ENCODE measurements at regions not wholly inside any gene's neighbourhood (a gene's known extent, or its start where the extent isn't known, plus 50 kb on each side); places are given as distances from the start of the nearest gene placed in this dataset.

- TF ChIP-seq, protein P1, sequence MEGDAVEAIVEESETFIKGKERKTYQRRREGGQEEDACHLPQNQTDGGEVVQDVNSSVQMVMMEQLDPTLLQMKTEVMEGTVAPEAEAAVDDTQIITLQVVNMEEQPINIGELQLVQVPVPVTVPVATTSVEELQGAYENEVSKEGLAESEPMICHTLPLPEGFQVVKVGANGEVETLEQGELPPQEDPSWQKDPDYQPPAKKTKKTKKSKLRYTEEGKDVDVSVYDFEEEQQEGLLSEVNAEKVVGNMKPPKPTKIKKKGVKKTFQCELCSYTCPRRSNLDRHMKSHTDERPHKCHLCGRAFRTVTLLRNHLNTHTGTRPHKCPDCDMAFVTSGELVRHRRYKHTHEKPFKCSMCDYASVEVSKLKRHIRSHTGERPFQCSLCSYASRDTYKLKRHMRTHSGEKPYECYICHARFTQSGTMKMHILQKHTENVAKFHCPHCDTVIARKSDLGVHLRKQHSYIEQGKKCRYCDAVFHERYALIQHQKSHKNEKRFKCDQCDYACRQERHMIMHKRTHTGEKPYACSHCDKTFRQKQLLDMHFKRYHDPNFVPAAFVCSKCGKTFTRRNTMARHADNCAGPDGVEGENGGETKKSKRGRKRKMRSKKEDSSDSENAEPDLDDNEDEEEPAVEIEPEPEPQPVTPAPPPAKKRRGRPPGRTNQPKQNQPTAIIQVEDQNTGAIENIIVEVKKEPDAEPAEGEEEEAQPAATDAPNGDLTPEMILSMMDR (IDR thresholded peaks at IDR 0.05) = no peak
- no peak for TF ChIP-seq POLR2A (IDR thresholded peaks at IDR 0.05)
These were observed 221.2 kb downstream of the MAFB start for GRCh38 chr20:40467703-40468411.

All from body of pancreas (tissue), 4 donors.